ENCODE measurements at regions not wholly inside any gene's neighbourhood (a gene's known extent, or its start where the extent isn't known, plus 50 kb on each side); places are given as distances from the start of the nearest gene placed in this dataset.

GRCh38 chr2:18644115-18644462 lies 54.7 kb upstream of the NT5C1B start:
- no peak for DNase-seq (ENCODE audit: low read depth in 4 of 4, low spot score in 3 of 4)

- DNase-seq (ENCODE audit: low read depth in 4 of 4, low spot score in 3 of 4), result no peak
These were observed 54.2 kb upstream of the NT5C1B start for GRCh38 chr2:18643326-18644114.

- no peak for DNase-seq (ENCODE audit: low read depth in 4 of 4, low spot score in 3 of 4)
These were observed 52.5 kb upstream of the NT5C1B start for GRCh38 chr2:18641823-18642222.

- DNase-seq (ENCODE audit: low read depth in 4 of 4, low spot score in 3 of 4), result no peak
These were observed 50.5 kb upstream of the NT5C1B start for GRCh38 chr2:18639756-18640453.
